ENCODE measurements at regions not wholly inside any gene's neighbourhood (a gene's known extent, or its start where the extent isn't known, plus 50 kb on each side); places are given as distances from the start of the nearest gene placed in this dataset.

GRCh38 chr20:21808139-21808538 is 102.7 kb downstream of the PAX1 start:
- H3K27me3 ChIP-seq (ENCODE audit: control insufficient read depth, insufficient read depth, low read length) = no peaks in the 10 kb centered on the region
- no peak for TF ChIP-seq CTCF (IDR thresholded peaks at IDR 0.05; ENCODE audit: insufficient read depth, low read length, severe bottlenecking)
- no peak for FAIRE-seq

GRCh38 chr20:21804802-21805201 is 99.3 kb downstream of the PAX1 start:
- Histone ChIP-seq H3K4me3 (ENCODE audit: low read depth, low read length) (no peak overlapping the region), H3K27me3 (ENCODE audit: control insufficient read depth, insufficient read depth, low read length) (no peaks in the 10 kb centered on the region), H3K36me3 (ENCODE audit: control insufficient read depth, insufficient read depth, low read length) (no peaks in the 10 kb centered on the region)
- FAIRE-seq = no peak
- DNase-seq (ENCODE audit: low read depth) = no peak
- TF ChIP-seq CTCF (IDR thresholded peaks at IDR 0.05; ENCODE audit: insufficient read depth, low read length, severe bottlenecking) = no peak

More at GRCh38 chr20:21808139-21808538, 102.7 kb downstream of the PAX1 start:
- no peak for DNase-seq (ENCODE audit: low read depth)
- Histone ChIP-seq H3K4me3 (ENCODE audit: low read depth, low read length) (no peak overlapping the region), H3K36me3 (ENCODE audit: control insufficient read depth, insufficient read depth, low read length) (no peaks in the 10 kb centered on the region)

GRCh38 chr20:21801193-21801592 is 95.7 kb downstream of the PAX1 start:
- Histone ChIP-seq H3K4me3 (ENCODE audit: low read depth, low read length) (no peak overlapping the region), H3K27me3 (ENCODE audit: control insufficient read depth, insufficient read depth, low read length) (no peaks in the 10 kb centered on the region), H3K36me3 (ENCODE audit: control insufficient read depth, insufficient read depth, low read length) (no peaks in the 10 kb centered on the region)
- DNase-seq (ENCODE audit: low read depth) (no peak), FAIRE-seq (no peak)
- TF ChIP-seq CTCF (IDR thresholded peaks at IDR 0.05; ENCODE audit: insufficient read depth, low read length, severe bottlenecking) = no peak

- FAIRE-seq = no peak
- Histone ChIP-seq H3K4me3 (ENCODE audit: low read depth, low read length) (no peak overlapping the region), H3K36me3 (ENCODE audit: control insufficient read depth, insufficient read depth, low read length) (no peaks in the 10 kb centered on the region), H3K27me3 (ENCODE audit: control insufficient read depth, insufficient read depth, low read length) (no peaks in the 10 kb centered on the region)
- no peak for TF ChIP-seq CTCF (IDR thresholded peaks at IDR 0.05; ENCODE audit: insufficient read depth, low read length, severe bottlenecking)
- DNase-seq (ENCODE audit: low read depth) = no peak
Observed at GRCh38 chr20:21798384-21798783, 92.9 kb downstream of the PAX1 start.

- no peaks in the 10 kb centered on the region for H3K27me3 ChIP-seq (ENCODE audit: control insufficient read depth, insufficient read depth, low read length)
- no peak for DNase-seq (ENCODE audit: low read depth)
- TF ChIP-seq CTCF (IDR thresholded peaks at IDR 0.05; ENCODE audit: insufficient read depth, low read length, severe bottlenecking) = no peak
- H3K36me3 ChIP-seq (ENCODE audit: control insufficient read depth, insufficient read depth, low read length) = no peaks in the 10 kb centered on the region
- no peak for FAIRE-seq
- H3K4me3 ChIP-seq (ENCODE audit: low read depth, low read length) = no peak overlapping the region
Observed at GRCh38 chr20:21796059-21796458, 90.6 kb downstream of the PAX1 start.

GRCh38 chr20:21788082-21788481 is 82.6 kb downstream of the PAX1 start:
- TF ChIP-seq CTCF (IDR thresholded peaks at IDR 0.05; ENCODE audit: insufficient read depth, low read length, severe bottlenecking) = no peak
- Histone ChIP-seq H3K27me3 (ENCODE audit: control insufficient read depth, insufficient read depth, low read length) (no peaks in the 10 kb centered on the region), H3K36me3 (ENCODE audit: control insufficient read depth, insufficient read depth, low read length) (no peaks in the 10 kb centered on the region), H3K4me3 (ENCODE audit: low read depth, low read length) (no peak overlapping the region)
- no peak for DNase-seq (ENCODE audit: low read depth)
- FAIRE-seq = no peak
